ENCODE measurements at regions not wholly inside any gene's neighbourhood (a gene's known extent, or its start where the extent isn't known, plus 50 kb on each side); places are given as distances from the start of the nearest gene placed in this dataset.

- H3K4me3 Mint-ChIP-seq = no peak overlapping the region
- no peak overlapping the region for H3K27ac Mint-ChIP-seq
- H3K27me3 ChIP-seq (ENCODE audit: control insufficient read depth, insufficient read depth, low read length) = no peaks in the 10 kb centered on the region
- H3K4me1 ChIP-seq (ENCODE audit: control insufficient read depth, insufficient read depth, low read length) = no peaks in the 10 kb centered on the region
- intact Hi-C loops (cut with micrococcal nuclease) = no loop called here
- no peak overlapping the region for H3K27ac ChIP-seq (ENCODE audit: low read length)
- WGBS (ENCODE audit: insufficient coverage) = 83% methylated on average over 5 of the region's 5 CpGs
- no peaks in the 10 kb centered on the region for H3K36me3 ChIP-seq (ENCODE audit: control insufficient read depth, insufficient read depth, low read length)
- peaks cover 0 to 18% of the 10 kb centered on the region in 2 donors for H3K27me3 Mint-ChIP-seq (ENCODE audit: low read depth in 2 of 2)
- no peaks in the 10 kb centered on the region for H3K36me3 Mint-ChIP-seq
- no peaks in the 10 kb centered on the region for H3K9me3 Mint-ChIP-seq
- no peaks in the 10 kb centered on the region for H3K9me3 ChIP-seq (ENCODE audit: control insufficient read depth, insufficient read depth, low read length)
- DNase-seq (no peak), ATAC-seq (no peak)
- no peak overlapping the region for H3K4me3 ChIP-seq (ENCODE audit: low read length)
- H3K4me1 Mint-ChIP-seq = no peaks in the 10 kb centered on the region
- no peak for TF ChIP-seq CTCF (IDR thresholded peaks at IDR 0.05)
Observed at GRCh38 chr14:32009221-32009975, 67.7 kb upstream of the ARHGAP5 start.

- no peak for TF ChIP-seq CTCF (IDR thresholded peaks at IDR 0.05)
- no peak overlapping the region for H3K27ac Mint-ChIP-seq
- no peaks in the 10 kb centered on the region for H3K4me1 ChIP-seq (ENCODE audit: control insufficient read depth, insufficient read depth, low read length)
- no peaks in the 10 kb centered on the region for H3K9me3 ChIP-seq (ENCODE audit: control insufficient read depth, insufficient read depth, low read length)
- 82% methylated on average over 6 of the region's 6 CpGs for WGBS (ENCODE audit: insufficient coverage)
- intact Hi-C loops (cut with micrococcal nuclease) = no loop called here
- DNase-seq (no peak), ATAC-seq (no peak)
- no peaks in the 10 kb centered on the region for H3K36me3 ChIP-seq (ENCODE audit: control insufficient read depth, insufficient read depth, low read length)
- no peaks in the 10 kb centered on the region for H3K4me1 Mint-ChIP-seq
- no peak overlapping the region for H3K4me3 ChIP-seq (ENCODE audit: low read length)
- H3K27ac ChIP-seq (ENCODE audit: low read length) = no peak overlapping the region
- H3K36me3 Mint-ChIP-seq = no peaks in the 10 kb centered on the region
- H3K27me3 ChIP-seq (ENCODE audit: control insufficient read depth, insufficient read depth, low read length) = no peaks in the 10 kb centered on the region
- H3K4me3 Mint-ChIP-seq = no peak overlapping the region
- peaks cover 0 to 18% of the 10 kb centered on the region in 2 donors for H3K27me3 Mint-ChIP-seq (ENCODE audit: low read depth in 2 of 2)
- H3K9me3 Mint-ChIP-seq = no peaks in the 10 kb centered on the region
Observed at GRCh38 chr14:32009976-32010581, 67.0 kb upstream of the ARHGAP5 start.

GRCh38 chr14:32010604-32011125 is 66.4 kb upstream of the ARHGAP5 start:
- H3K36me3 ChIP-seq (ENCODE audit: control insufficient read depth, insufficient read depth, low read length) = no peaks in the 10 kb centered on the region
- H3K4me3 Mint-ChIP-seq = no peak overlapping the region
- H3K4me1 Mint-ChIP-seq = no peaks in the 10 kb centered on the region
- H3K27ac Mint-ChIP-seq = no peak overlapping the region
- no peaks in the 10 kb centered on the region for H3K9me3 Mint-ChIP-seq
- 76% methylated on average over 3 of the region's 4 CpGs for WGBS (ENCODE audit: insufficient coverage)
- no peak overlapping the region for H3K4me3 ChIP-seq (ENCODE audit: low read length)
- no peak for TF ChIP-seq CTCF (IDR thresholded peaks at IDR 0.05)
- no peak for DNase-seq
- intact Hi-C loops (cut with micrococcal nuclease) = no loop called here
- H3K9me3 ChIP-seq (ENCODE audit: control insufficient read depth, insufficient read depth, low read length) = no peaks in the 10 kb centered on the region
- ATAC-seq = no peak
- no peaks in the 10 kb centered on the region for H3K36me3 Mint-ChIP-seq
- H3K27ac ChIP-seq (ENCODE audit: low read length) = no peak overlapping the region
- peaks cover 0 to 18% of the 10 kb centered on the region in 2 donors for H3K27me3 Mint-ChIP-seq (ENCODE audit: low read depth in 2 of 2)
- H3K27me3 ChIP-seq (ENCODE audit: control insufficient read depth, insufficient read depth, low read length) = no peaks in the 10 kb centered on the region
- no peaks in the 10 kb centered on the region for H3K4me1 ChIP-seq (ENCODE audit: control insufficient read depth, insufficient read depth, low read length)
